GM13977 (cell line): ENCODE measurements at regions not wholly inside any gene's neighbourhood (a gene's known extent, or its start where the extent isn't known, plus 50 kb on each side); places are given as distances from the start of the nearest gene placed in this dataset.
"Not testable (repeated sequence)": the region's sequence is repeated elsewhere in the genome, so short reads cannot be mapped to it uniquely, and the experiment has no call there.

Experiments used
- DNase-seq: peaks from one replicate; pipeline ENCODE4 v3.0.0; 2012; ENCODE audit warnings: low spot score
- CTCF ChIP-seq: IDR thresholded peaks from 2 replicates; pipeline ENCODE4 v1.5.1; 2012; ENCODE audit warnings: mild to moderate bottlenecking, control low read depth; ENCODE audit not compliant: insufficient read depth; ENCODE audit errors: extremely low read depth, missing control alignments
- in situ Hi-C: fragments of 300-500 bp; cut with MboI; formaldehyde crosslinking; loops from one replicate; pipeline ENCODE4 v1.12.0; 2022; ENCODE audit warnings: low sequenced_read_pairs, low pct_unique_long_range_greater_than_20kb, mixed read lengths, inconsistent platforms; ENCODE audit not compliant: unreplicated experiment

- in situ Hi-C loops, result no loop called here
- no peak for DNase-seq
- no peak for TF ChIP-seq CTCF
These were observed 116.5 kb upstream of the DAPK1 start for GRCh38 chr9:87381050-87381711.

GRCh38 chr9:87381746-87382145 lies 115.9 kb upstream of the DAPK1 start:
- TF ChIP-seq CTCF, result no peak
- in situ Hi-C loops, result no loop called here
- no peak for DNase-seq

- in situ Hi-C loops, result no loop called here
- TF ChIP-seq CTCF, result no peak
- DNase-seq, result no peak
These were observed 114.8 kb upstream of the DAPK1 start for GRCh38 chr9:87382900-87383299.

GRCh38 chr9:87383344-87384150 lies 114.1 kb upstream of the DAPK1 start:
- no peak for DNase-seq
- in situ Hi-C loops, result no loop called here
- TF ChIP-seq CTCF, result no peak

- DNase-seq, result no peak
- no peak for TF ChIP-seq CTCF
- in situ Hi-C loops, result no loop called here
These were observed 111.1 kb upstream of the DAPK1 start for GRCh38 chr9:87386490-87387025.

GRCh38 chr9:87387351-87388011 lies 110.2 kb upstream of the DAPK1 start:
- no peak for DNase-seq
- in situ Hi-C loops, result no loop called here
- TF ChIP-seq CTCF, result no peak

GRCh38 chr9:87388708-87389107 lies 109.0 kb upstream of the DAPK1 start:
- in situ Hi-C loops, DNase-seq: not testable (repeated sequence)
